HepG2 (cell line): ENCODE measurements at regions not wholly inside any gene's neighbourhood (a gene's known extent, or its start where the extent isn't known, plus 50 kb on each side); places are given as distances from the start of the nearest gene placed in this dataset.

Experiments used
- ATF3 ChIP-seq: sonication (generic); formaldehyde crosslinking; IDR thresholded peaks from 2 replicates; pipeline ENCODE4 v1.4.0; 2020; ENCODE audit warnings: missing genetic modification reagents
- BRF2 ChIP-seq: sonication (generic); formaldehyde crosslinking; IDR thresholded peaks from 2 replicates; pipeline ENCODE4 v1.8.1; 2022; ENCODE audit warnings: mild to moderate bottlenecking, missing genetic modification reagents
- CTCF ChIP-seq: sonication (generic); formaldehyde crosslinking; IDR thresholded peaks from 2 replicates; pipeline ENCODE4 v1.5.0; 2020; ENCODE audit warnings: mild to moderate bottlenecking, missing genetic modification reagents, moderate library complexity
- ELF1 ChIP-seq: sonication (generic); formaldehyde crosslinking; IDR thresholded peaks from 2 replicates; pipeline ENCODE4 v1.4.0; 2020; ENCODE audit warnings: missing genetic modification reagents
- FOXA3 ChIP-seq: IDR thresholded peaks from 2 replicates; pipeline ENCODE4 v1.6.1; 2016; ENCODE audit warnings: missing genetic modification reagents, missing compliant biosample characterization
- MYC ChIP-seq: sonication (generic); formaldehyde crosslinking; IDR thresholded peaks from 2 replicates; pipeline ENCODE4 v1.9.0; 2021; ENCODE audit warnings: missing genetic modification reagents, borderline replicate concordance
- NFE2L2 ChIP-seq: fragments of 150-350 bp; IDR thresholded peaks from 2 replicates; pipeline ENCODE4 v1.6.1; 2014; ENCODE audit warnings: low read length
- NKX3-1 ChIP-seq: sonication (generic); formaldehyde crosslinking; IDR thresholded peaks from 2 replicates; pipeline ENCODE4 v1.5.0; 2020; ENCODE audit warnings: missing genetic modification reagents
- POLR2AphosphoS5 ChIP-seq: IDR thresholded peaks from 2 replicates; pipeline ENCODE4 v1.6.1; 2012; ENCODE audit warnings: low read depth, low read length
- SAFB2 ChIP-seq: sonication (generic); formaldehyde crosslinking; IDR thresholded peaks from 2 replicates; pipeline ENCODE4 v1.5.1; 2020; ENCODE audit warnings: missing genetic modification reagents, low read depth, mild to moderate bottlenecking, borderline replicate concordance
- TRAFD1 ChIP-seq: sonication (generic); formaldehyde crosslinking; IDR thresholded peaks from 2 replicates; pipeline ENCODE4 v1.5.1; 2020; ENCODE audit warnings: missing genetic modification reagents, mild to moderate bottlenecking, borderline replicate concordance
- ZNF101 ChIP-seq: sonication (generic); formaldehyde crosslinking; IDR thresholded peaks from 2 replicates; pipeline ENCODE4 v1.4.0; 2020; ENCODE audit warnings: mild to moderate bottlenecking, low read depth, missing genetic modification reagents, borderline replicate concordance
- ZNF430 ChIP-seq: sonication (generic); formaldehyde crosslinking; IDR thresholded peaks from 2 replicates; pipeline ENCODE4 v1.9.0; 2021; ENCODE audit warnings: mild to moderate bottlenecking, missing genetic modification reagents

GRCh38 chr18:42341423-42341822, 386.4 kb downstream of the PIK3C3 start:
- TF ChIP-seq ATF3 (CRISPR knock-in tag) (no peak), ELF1 (CRISPR knock-in tag) (no peak), CTCF (CRISPR knock-in tag) (no peak), NKX3-1 (CRISPR knock-in tag) (no peak), ZNF430 (no peak), NFE2L2 (no peak), FOXA3 (no peak), POLR2AphosphoS5 (no peak), TRAFD1 (CRISPR knock-in tag) (no peak), SAFB2 (CRISPR knock-in tag) (no peak), MYC (CRISPR knock-in tag) (no peak), BRF2 (CRISPR knock-in tag) (no peak), ZNF101 (CRISPR knock-in tag) (no peak)
